Loucy (cell line): ENCODE measurements at regions not wholly inside any gene's neighbourhood (a gene's known extent, or its start where the extent isn't known, plus 50 kb on each side); places are given as distances from the start of the nearest gene placed in this dataset.

Experiments
- CTCF ChIP-seq: fragments of 200-600 bp; sonication (generic); conservative IDR thresholded peaks from 2 replicates; pipeline ENCODE4 v1.5.1; 2014; ENCODE audit warnings: mild to moderate bottlenecking, antibody characterized with exemption, low read length
- EZH2phosphoT487 ChIP-seq: fragments of 200-600 bp; IDR thresholded peaks from 2 replicates; pipeline ENCODE4 v1.6.1; 2018; ENCODE audit warnings: antibody characterized with exemption, mild to moderate bottlenecking, moderate library complexity, borderline replicate concordance

DNA sequence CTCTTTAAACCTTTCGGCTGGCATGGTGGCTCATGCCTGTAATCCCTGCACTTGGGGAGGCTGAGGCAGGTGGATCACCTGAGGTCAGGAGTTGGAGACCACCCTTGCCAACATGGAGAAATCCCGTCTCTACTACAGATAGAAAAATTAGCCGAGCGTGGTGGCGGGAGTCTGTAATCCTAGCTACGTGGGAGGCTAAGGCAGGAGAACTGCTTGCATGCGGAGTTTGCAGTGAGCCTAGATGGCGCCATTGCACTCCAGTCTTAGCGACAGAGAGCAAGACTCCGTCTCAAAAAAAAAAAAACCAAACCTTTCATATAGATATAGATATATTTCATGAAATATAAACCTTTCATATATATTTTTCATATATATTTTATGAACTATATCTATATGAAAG lies 864.7 kb downstream of the TRIB2 start:
- peak; percentile 41 for TF ChIP-seq CTCF
- TF ChIP-seq EZH2phosphoT487 = no peak
